ENCODE measurements at regions not wholly inside any gene's neighbourhood (a gene's known extent, or its start where the extent isn't known, plus 50 kb on each side); places are given as distances from the start of the nearest gene placed in this dataset.

GRCh38 chr10:21181451-21181850 lies 284.3 kb upstream of the NEBL start:
- TF ChIP-seq SIN3A (IDR thresholded peaks at IDR 0.05; ENCODE audit: borderline replicate concordance, insufficient read depth, low read length) (no peak), TAF1 (IDR thresholded peaks at IDR 0.05; ENCODE audit: borderline replicate concordance, insufficient read depth, low read length) (no peak), REST (IDR thresholded peaks at IDR 0.05; ENCODE audit: insufficient read depth in 1 of 2, low read depth in 2 of 2, low read length in 2 of 2) (no peak), FOXP2 (optimal IDR thresholded peaks at IDR 0.05; ENCODE audit: borderline replicate concordance, extremely low read depth, extremely low read length, insufficient read depth) (no peak), POLR2AphosphoS5 (IDR thresholded peaks at IDR 0.05; ENCODE audit: low read depth, low read length) (no peak)

DNA sequence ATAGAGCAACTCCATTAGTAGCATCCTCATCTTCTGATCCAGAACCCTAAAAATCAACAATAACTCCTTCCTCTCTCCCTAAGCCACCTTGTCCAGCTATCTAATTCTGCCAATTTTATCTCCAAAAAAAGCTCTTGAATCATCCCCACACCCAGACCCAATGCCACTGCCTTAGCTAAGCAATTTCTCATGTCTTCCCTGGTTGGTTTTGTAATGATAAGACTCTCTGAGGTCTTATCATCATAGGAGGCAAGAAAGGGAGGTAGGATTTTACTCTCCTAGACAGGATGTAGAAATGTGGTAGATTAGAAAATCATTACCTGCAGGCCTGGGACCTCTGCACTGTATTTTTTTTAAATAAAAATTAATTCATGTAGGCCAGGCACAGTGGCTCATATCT lies 283.5 kb upstream of the NEBL start:
- TF ChIP-seq REST (IDR thresholded peaks at IDR 0.05; ENCODE audit: insufficient read depth in 1 of 2, low read depth in 2 of 2, low read length in 2 of 2) = no peak
- no peak for TF ChIP-seq FOXP2 (optimal IDR thresholded peaks at IDR 0.05; ENCODE audit: borderline replicate concordance, extremely low read depth, extremely low read length, insufficient read depth)
- TF ChIP-seq TAF1 (IDR thresholded peaks at IDR 0.05; ENCODE audit: borderline replicate concordance, insufficient read depth, low read length) = no peak
- TF ChIP-seq POLR2AphosphoS5 (IDR thresholded peaks at IDR 0.05; ENCODE audit: low read depth, low read length) = no peak
- no peak for TF ChIP-seq SIN3A (IDR thresholded peaks at IDR 0.05; ENCODE audit: borderline replicate concordance, insufficient read depth, low read length)

- TF ChIP-seq REST (IDR thresholded peaks at IDR 0.05; ENCODE audit: insufficient read depth in 1 of 2, low read depth in 2 of 2, low read length in 2 of 2) (no peak), POLR2AphosphoS5 (IDR thresholded peaks at IDR 0.05; ENCODE audit: low read depth, low read length) (no peak), SIN3A (IDR thresholded peaks at IDR 0.05; ENCODE audit: borderline replicate concordance, insufficient read depth, low read length) (no peak), FOXP2 (optimal IDR thresholded peaks at IDR 0.05; ENCODE audit: borderline replicate concordance, extremely low read depth, extremely low read length, insufficient read depth) (no peak), TAF1 (IDR thresholded peaks at IDR 0.05; ENCODE audit: borderline replicate concordance, insufficient read depth, low read length) (no peak)
These were observed 279.9 kb upstream of the NEBL start for GRCh38 chr10:21176934-21177480.

- TF ChIP-seq POLR2AphosphoS5 (IDR thresholded peaks at IDR 0.05; ENCODE audit: low read depth, low read length) (no peak), TAF1 (IDR thresholded peaks at IDR 0.05; ENCODE audit: borderline replicate concordance, insufficient read depth, low read length) (no peak), REST (IDR thresholded peaks at IDR 0.05; ENCODE audit: insufficient read depth in 1 of 2, low read depth in 2 of 2, low read length in 2 of 2) (no peak), FOXP2 (optimal IDR thresholded peaks at IDR 0.05; ENCODE audit: borderline replicate concordance, extremely low read depth, extremely low read length, insufficient read depth) (no peak), SIN3A (IDR thresholded peaks at IDR 0.05; ENCODE audit: borderline replicate concordance, insufficient read depth, low read length) (no peak)
These were observed 278.7 kb upstream of the NEBL start for GRCh38 chr10:21175797-21176196.

All from PFSK-1 (cell line).